22Rv1 (cell line): ENCODE measurements at regions not wholly inside any gene's neighbourhood (a gene's known extent, or its start where the extent isn't known, plus 50 kb on each side); places are given as distances from the start of the nearest gene placed in this dataset.

Experiments
- CTCF ChIP-seq: fragments of 450-650 bp; IDR thresholded peaks from 2 replicates; pipeline ENCODE4 v1.5.1; 2017; ENCODE audit warnings: mild to moderate bottlenecking
- ZFX ChIP-seq: fragments of 450-650 bp; IDR thresholded peaks from 2 replicates; pipeline ENCODE4 v1.6.1; 2017; ENCODE audit warnings: antibody characterized with exemption, borderline replicate concordance

- no peak for TF ChIP-seq CTCF
- TF ChIP-seq ZFX = no peak
These were observed 128.5 kb downstream of the RHOU start for GRCh38 chr1:228863776-228864175.
